GM21576 (cell line): ENCODE measurements at regions not wholly inside any gene's neighbourhood (a gene's known extent, or its start where the extent isn't known, plus 50 kb on each side); places are given as distances from the start of the nearest gene placed in this dataset.

Source experiments
- ATAC-seq: cut with Tn5 transposase; IDR thresholded peaks from one replicate; pipeline ENCODE4 v1.9.1; 2021; ENCODE audit warnings: mild to moderate bottlenecking, moderate library complexity; ENCODE audit not compliant: unreplicated experiment

DNA sequence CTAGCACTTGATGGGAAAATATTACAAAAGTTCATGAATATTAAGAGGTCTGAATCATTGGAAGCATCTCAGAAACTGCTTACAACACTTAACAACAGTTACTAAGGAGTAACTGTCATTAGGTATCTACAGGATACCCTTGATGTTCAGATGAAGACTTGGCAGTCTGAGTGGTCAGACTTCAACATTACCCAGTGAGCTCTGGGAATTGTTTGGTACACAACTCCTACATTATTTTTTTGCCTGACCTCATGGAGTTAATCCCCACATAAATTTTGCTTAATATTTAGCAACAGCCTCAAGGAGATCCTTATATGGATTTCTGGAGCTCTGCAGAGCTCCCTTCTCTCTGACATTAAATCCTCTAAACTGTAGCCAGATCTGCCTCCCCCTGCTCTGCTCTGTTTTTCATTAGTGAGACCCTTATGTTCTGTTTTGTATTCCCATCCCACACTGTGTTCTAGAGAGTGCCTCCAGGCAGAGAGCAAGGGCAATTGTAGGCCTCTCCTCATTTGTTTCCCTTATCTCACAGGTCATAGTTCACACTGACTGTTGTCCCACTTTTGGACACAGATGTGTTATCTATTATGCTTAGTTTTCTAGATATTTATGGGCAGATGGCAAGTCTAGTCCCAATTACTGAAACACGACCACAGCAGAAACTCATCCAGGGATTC, 368.8 kb downstream of the GASK1B start:
- no peak for ATAC-seq

DNA sequence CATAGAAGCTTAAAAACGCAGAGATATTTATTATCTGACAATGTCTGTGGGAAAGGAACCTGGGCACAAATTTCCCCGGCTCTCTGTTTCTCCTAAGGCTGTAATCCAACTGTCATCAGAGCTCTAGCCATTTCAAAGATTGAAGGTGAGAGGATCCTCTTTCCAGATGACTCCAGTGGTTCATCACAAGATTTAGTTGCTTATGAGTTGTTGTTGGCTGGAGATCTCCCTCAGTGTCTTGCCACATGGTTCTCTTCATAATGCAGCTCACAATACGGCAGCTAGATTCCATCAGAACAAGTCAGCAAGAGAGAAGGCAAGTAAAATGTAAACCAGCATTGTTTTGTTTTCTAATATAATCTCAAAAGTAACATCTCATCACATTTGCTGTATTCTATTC, 369.4 kb downstream of the GASK1B start:
- no peak for ATAC-seq

- ATAC-seq = no peak
These were observed 377.3 kb downstream of the GASK1B start for GRCh38 chr4:157795495-157795894.

- ATAC-seq = no peak
These were observed 380.1 kb downstream of the GASK1B start for GRCh38 chr4:157792716-157793115.

DNA sequence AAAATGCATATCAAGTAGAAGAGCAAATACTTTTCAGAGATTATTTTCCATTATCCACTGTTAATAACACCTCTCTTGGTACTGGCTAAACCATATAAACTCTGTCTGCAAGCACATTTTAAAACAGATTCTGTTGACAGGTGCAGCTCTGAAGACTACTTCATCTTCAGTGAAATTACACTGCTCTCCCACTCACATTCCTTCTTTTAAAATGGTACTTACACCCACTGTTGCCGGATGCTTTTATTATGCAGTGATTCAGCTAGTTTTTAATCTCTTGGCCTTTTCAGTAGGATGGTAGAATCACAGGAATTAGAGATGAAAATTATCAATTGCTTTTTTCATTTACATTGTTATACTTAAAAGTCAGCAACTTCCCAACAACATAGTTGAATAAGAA, 381.6 kb downstream of the GASK1B start:
- no peak for ATAC-seq

DNA sequence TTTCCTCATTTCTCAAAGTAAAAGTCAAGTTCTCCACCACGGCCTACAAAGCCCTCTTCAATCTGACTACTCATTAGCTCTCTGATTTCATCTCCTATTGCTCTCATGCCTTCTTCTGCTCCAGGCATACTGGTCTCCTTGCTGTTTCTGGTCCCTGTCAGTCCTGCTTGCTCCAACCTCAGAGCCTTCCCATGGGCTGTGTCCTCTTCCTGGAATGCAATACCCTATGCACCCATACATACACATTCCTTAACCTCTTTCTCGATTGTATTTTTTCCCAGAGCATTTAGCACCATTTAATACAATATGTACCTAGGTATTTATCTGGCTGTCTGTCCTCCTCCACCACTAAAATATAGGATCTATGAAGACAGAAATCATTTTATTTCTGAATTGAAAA, 385.2 kb downstream of the GASK1B start:
- no peak for ATAC-seq

DNA sequence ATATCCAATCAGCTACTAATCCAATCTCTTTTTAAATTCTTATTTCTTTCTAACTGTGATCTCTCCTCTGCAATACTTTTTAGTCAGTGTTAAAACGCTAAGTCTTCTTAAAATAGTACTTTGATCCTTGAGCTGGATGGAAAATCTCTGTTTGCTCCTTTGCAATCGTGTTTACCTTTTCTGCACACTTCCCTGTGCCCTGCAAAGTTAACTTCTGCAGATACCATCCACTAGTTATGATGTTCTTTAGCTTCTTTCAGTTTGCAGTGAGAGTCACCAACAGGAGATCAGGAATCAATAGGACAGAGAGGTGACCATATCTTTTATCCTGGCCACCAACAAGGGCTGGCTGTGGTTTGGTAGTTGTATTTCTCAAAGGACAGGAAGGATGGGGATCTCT, 391.5 kb downstream of the GASK1B start:
- no peak for ATAC-seq

- no peak for ATAC-seq
These were observed 393.7 kb downstream of the GASK1B start for GRCh38 chr4:157779081-157779480.

DNA sequence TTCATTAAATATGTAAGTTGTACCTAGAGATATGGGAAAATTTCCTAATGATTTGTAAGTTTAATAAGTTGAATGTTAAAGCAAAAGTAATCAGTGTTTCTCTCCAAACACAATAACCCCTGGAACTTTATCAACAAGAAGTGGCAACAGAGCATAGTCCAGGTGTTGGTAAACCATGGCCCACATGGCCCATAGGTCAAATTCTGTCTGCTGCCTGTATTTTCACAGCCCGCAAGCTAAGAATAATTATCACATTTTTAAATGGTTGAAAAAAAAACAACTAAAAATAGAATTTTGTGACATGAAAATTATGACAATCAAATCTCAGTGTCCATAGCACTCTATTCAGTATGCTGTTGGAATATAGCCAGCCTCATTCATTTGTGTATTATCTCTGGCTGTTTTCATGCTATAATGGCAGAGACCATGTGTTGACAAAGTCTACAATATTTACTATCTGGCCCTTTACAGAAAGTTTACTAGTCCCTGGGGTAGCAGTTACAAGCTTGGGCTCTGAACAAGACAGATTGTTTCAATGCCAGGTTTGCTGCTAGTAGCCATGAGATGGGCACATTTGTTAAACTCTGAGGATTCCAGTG, 395.8 kb downstream of the GASK1B start:
- ATAC-seq = no peak

DNA sequence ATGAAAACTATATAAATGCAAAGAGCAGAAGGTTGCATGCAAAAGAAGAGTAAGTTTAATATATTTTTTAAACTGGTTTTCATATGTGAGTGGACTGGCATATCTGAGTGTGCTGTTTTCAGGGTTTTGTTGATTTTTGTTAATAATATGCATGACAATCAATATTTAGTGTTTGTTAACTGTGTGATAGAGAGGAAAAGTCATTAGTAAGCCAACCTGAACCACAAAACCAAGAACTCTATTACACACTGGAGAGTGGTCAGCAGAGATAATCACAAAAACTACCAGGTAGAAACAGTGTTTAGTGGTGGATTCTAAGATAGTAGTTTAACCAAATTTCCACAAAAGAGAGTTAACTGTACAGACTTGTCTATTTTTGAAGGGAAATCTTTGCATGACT, 396.9 kb downstream of the GASK1B start:
- no peak for ATAC-seq

DNA sequence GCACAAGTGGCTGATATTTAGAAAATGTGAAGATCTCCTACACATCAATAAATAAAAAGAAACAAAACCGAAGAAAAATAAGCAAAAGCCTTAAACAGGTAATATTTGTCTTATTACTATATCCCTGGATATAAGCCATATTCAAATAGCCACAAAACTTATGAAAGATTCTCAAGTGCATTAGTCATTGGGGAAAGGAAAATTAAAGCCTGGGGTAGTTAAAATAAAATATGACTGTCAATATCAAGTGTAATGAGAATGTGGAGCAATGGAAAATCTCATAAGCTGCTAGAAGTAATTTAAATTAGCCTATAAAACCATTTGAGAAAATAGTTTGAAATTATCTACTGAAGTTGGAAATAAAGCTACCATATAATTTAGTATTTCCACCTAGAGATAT, 399.9 kb downstream of the GASK1B start:
- ATAC-seq = no peak

GRCh38 chr4:157768419-157768818, 404.4 kb downstream of the GASK1B start:
- no peak for ATAC-seq

GRCh38 chr4:157763490-157763889, 409.3 kb downstream of the GASK1B start:
- no peak for ATAC-seq

DNA sequence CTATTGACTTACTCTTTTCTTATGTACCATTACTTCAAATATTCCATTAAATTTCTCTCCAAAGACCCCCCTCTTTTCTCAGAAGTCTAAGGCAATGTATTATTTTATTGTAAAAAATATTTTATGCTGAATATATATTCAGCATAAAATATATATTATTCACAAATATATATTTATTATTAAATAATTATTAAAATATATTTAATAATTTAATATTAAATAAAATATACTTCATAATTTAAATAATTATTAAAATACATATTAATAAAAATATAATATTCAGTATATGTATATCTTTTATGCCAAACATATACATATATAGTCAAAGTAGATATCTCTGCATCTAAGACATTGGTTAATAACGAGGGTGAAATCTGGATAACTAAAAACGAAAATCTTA, 418.4 kb downstream of the GASK1B start:
- no peak for ATAC-seq

- ATAC-seq = no peak
These were observed 421.2 kb downstream of the GASK1B start for GRCh38 chr4:157751631-157752030.

- ATAC-seq = no peak
These were observed 431.2 kb downstream of the GASK1B start for GRCh38 chr4:157741642-157742041.

- ATAC-seq = no peak
These were observed 433.6 kb downstream of the GASK1B start for GRCh38 chr4:157739242-157739641.

DNA sequence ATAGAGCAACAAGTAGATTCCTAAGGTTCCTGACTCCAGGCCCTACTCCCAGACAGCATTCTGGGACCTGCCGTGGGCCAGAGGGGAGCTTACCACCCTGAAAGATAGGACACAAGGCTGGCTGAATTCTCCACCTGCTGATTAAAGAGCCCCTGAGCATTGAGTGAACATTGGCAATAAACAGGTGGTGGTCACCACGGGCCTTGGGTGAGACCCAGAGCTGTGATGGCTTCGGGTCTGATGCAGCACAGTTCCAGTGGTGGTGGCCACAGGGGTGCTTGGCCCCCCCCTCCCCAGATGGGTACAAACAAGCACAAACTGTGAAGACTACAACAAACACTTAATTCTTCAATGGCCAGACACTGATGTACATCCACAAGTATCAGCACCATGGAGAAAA, 444.6 kb downstream of the GASK1B start:
- ATAC-seq = no peak

DNA sequence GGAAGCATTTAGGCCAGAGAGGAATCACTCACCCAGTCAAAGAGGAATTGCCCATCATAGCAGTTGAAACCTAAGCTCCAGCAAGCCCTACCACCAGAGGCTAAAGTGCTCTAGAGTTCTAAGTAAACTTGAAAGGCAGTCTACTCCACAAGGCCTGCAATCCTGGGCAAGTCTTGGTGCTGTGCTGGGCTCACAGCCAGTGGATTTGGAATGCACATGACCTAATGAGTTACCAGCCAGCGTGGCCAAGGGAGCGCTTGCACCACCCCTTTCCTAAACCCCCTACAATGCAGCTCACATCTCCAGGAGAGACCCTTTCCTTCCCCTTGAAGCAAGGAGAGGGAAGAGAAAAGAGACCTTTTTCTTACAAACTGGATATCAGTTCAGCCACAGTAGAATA, 445.7 kb downstream of the GASK1B start:
- no peak for ATAC-seq

GRCh38 chr4:157722146-157722545, 450.7 kb downstream of the GASK1B start:
- no peak for ATAC-seq

DNA sequence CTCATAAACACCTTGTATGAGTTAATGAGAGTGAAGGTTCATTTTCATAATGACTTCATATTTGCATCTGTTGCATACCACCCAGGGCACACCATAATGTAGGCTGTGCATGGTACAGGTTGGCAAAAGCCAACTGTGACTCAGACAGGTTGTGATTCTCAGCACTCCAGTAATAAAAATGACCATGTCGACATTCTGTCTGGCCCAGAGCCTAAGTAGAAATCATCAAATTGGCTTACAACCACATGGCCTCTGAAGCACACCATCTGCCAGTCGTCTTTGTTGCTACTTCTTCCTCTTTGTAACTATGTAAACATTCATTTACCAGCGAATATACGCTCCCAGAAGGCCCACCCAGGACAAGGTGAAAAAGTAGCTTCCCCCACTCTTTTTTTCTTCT, 459.5 kb downstream of the GASK1B start:
- no peak for ATAC-seq

- ATAC-seq = no peak
These were observed 466.7 kb downstream of the GASK1B start for GRCh38 chr4:157706155-157706554.

- ATAC-seq = no peak
These were observed 470.0 kb downstream of the GASK1B start for GRCh38 chr4:157702831-157703230.
